ENCODE measurements at regions not wholly inside any gene's neighbourhood (a gene's known extent, or its start where the extent isn't known, plus 50 kb on each side); places are given as distances from the start of the nearest gene placed in this dataset.

DNA sequence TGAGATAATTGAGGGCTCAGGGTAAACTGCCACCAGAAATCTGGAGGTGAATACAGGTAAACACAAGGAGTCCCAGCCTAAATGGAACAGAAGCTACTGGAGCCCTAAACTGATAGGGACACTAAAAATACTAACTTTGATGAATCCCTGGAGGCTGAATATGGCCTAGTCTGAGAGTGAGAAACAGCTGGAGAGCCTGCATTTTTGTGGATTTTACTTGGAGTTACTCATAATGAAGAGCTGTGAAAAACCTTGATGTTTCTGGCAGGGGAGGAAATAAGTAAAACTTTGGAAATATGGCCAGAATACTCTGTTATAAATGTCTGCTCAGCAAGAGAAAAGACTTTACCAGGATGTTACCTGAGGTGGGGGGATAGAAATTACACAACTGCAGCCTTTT is 164.4 kb downstream of the LIPI start:
- no peak for TF ChIP-seq EP300 (IDR thresholded peaks at IDR 0.05)
- TF ChIP-seq, protein P1, sequence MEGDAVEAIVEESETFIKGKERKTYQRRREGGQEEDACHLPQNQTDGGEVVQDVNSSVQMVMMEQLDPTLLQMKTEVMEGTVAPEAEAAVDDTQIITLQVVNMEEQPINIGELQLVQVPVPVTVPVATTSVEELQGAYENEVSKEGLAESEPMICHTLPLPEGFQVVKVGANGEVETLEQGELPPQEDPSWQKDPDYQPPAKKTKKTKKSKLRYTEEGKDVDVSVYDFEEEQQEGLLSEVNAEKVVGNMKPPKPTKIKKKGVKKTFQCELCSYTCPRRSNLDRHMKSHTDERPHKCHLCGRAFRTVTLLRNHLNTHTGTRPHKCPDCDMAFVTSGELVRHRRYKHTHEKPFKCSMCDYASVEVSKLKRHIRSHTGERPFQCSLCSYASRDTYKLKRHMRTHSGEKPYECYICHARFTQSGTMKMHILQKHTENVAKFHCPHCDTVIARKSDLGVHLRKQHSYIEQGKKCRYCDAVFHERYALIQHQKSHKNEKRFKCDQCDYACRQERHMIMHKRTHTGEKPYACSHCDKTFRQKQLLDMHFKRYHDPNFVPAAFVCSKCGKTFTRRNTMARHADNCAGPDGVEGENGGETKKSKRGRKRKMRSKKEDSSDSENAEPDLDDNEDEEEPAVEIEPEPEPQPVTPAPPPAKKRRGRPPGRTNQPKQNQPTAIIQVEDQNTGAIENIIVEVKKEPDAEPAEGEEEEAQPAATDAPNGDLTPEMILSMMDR (IDR thresholded peaks at IDR 0.05): no peak

All from ovary (tissue), 3 donors.